GM23338 (cell line): ENCODE measurements at regions not wholly inside any gene's neighbourhood (a gene's known extent, or its start where the extent isn't known, plus 50 kb on each side); places are given as distances from the start of the nearest gene placed in this dataset.

Experiments used
- CREB1 ChIP-seq: fragments of 250-450 bp; sonication (Bioruptor Pico); IDR thresholded peaks from 2 replicates; pipeline ENCODE4 v1.5.0; 2020; ENCODE audit warnings: low read depth, mild to moderate bottlenecking, moderate library complexity
- CTCF ChIP-seq, 2 experiments: fragments of 200-600 bp in 1 of 2; sonication (generic) in 1 of 2; conservative IDR thresholded peaks; 2 replicates each; pipeline versions ENCODE4 v1.5.1 to v1.6.1; 2016 to 2017; ENCODE audit warnings: antibody characterized with exemption in 2 of 2, low read depth in 2 of 2, mild to moderate bottlenecking in 2 of 2, moderate library complexity in 1 of 2
- EZH2 ChIP-seq: fragments of 200-600 bp; sonication (generic); IDR thresholded peaks from one replicate; pipeline ENCODE4 v1.8.0; 2017; ENCODE audit warnings: antibody characterized with exemption, mild to moderate bottlenecking, low read depth; ENCODE audit not compliant: unreplicated experiment
- JUNB ChIP-seq: IDR thresholded peaks from one replicate; pipeline ENCODE4 v1.6.1; 2016; ENCODE audit warnings: antibody characterized with exemption; ENCODE audit not compliant: unreplicated experiment
- POLR2AphosphoS5 ChIP-seq: IDR thresholded peaks from 2 replicates; pipeline ENCODE4 v1.6.1; 2016; ENCODE audit warnings: antibody characterized with exemption, low read depth
- REST ChIP-seq: IDR thresholded peaks from one replicate; pipeline ENCODE4 v1.6.1; 2018; ENCODE audit warnings: antibody characterized with exemption; ENCODE audit not compliant: unreplicated experiment

DNA sequence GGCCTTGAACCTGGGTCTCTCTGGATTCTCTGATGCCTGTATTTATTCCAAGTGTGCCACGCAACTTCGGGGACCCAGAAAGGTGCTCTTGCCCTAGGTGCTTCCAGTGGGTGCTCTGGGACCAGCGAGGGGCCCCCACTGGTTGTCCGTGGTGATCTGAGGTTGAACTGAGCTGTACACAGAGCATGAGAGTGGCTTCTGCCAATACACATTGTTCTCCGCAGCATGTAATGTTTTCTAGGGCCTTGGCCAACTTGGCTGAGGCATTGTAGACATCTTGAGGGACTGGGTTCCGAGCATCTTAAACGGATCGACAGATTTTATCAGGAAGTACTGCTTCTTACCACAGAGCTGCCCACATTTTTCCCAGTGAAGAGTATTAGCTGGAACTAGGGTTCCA, 117.9 kb downstream of the MTX3 start:
- TF ChIP-seq EZH2, result no peak
- TF ChIP-seq POLR2AphosphoS5, result no peak
- TF ChIP-seq CTCF (conservative IDR thresholded peaks at IDR 0.05; ENCODE audit: low read depth in 2 of 2), result no peak
- TF ChIP-seq JUNB, result no peak
- TF ChIP-seq CREB1 (CRISPR knock-in tag), result no peak
- no peak for TF ChIP-seq REST
